ENCODE measurements at regions not wholly inside any gene's neighbourhood (a gene's known extent, or its start where the extent isn't known, plus 50 kb on each side); places are given as distances from the start of the nearest gene placed in this dataset.

DNA sequence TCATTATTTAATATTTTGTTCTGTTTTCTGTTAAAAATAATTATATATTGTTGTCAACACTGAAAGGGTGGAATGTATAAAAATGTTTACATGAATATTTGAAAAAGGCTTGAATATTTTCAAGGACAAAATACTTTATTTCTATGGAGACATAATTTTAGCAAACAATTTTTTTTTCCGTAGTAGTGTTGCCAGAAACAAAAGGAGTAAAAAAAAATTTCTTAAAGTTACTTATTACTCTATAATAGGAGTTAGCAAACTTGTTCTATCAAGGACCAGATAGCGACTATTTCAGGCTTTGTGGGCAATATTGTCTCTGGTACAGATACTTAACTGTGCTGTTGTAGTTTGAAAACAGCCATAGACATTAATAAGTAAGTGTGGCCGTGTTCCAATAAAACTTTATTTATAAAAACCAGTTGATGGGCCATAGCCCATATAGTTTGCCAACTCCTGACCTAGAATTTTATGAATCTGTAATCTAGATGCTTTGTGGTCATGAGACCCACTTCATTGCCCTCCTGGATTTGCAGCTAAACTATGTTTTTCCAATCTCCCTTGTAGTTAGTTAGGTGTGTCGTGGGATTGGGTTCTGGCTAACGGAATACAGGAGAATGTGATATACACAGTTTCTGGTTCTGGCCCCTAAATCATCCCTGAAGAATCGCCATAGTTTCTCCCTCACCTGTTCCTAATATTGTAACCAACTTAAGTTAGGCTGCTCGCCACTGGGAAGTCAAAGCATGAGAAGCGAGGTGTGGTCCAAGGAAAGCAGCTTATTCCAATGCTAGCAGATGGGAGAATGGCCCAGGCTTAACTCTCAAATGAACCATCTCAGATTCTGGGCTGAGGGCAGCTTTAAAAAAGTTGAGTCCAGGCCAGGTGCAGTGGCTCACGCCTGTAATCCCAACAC lies 153.6 kb downstream of the ABCA8 start:
- TF ChIP-seq RAD21 (IDR thresholded peaks at IDR 0.05; ENCODE audit: low read depth) (no peak), YY1 (IDR thresholded peaks at IDR 0.05; ENCODE audit: low read depth) (no peak), CEBPB (IDR thresholded peaks at IDR 0.05) (no peak), NFIC (IDR thresholded peaks at IDR 0.05) (no peak), EP300 (IDR thresholded peaks at IDR 0.05; ENCODE audit: borderline replicate concordance) (no peak), ZBTB7A (IDR thresholded peaks at IDR 0.05; ENCODE audit: low read depth) (no peak), EGR1 (IDR thresholded peaks at IDR 0.05) (no peak), TAF1 (IDR thresholded peaks at IDR 0.05; ENCODE audit: low read depth) (no peak), TEAD4 (IDR thresholded peaks at IDR 0.05) (no peak), FOXM1 (IDR thresholded peaks at IDR 0.05; ENCODE audit: borderline replicate concordance, low read depth) (no peak), CREB1 (IDR thresholded peaks at IDR 0.05; ENCODE audit: low read depth) (no peak)
- TF ChIP-seq, protein P1, sequence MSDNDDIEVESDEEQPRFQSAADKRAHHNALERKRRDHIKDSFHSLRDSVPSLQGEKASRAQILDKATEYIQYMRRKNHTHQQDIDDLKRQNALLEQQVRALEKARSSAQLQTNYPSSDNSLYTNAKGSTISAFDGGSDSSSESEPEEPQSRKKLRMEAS (IDR thresholded peaks at IDR 0.05), result no peak
- TF ChIP-seq, protein P2, sequence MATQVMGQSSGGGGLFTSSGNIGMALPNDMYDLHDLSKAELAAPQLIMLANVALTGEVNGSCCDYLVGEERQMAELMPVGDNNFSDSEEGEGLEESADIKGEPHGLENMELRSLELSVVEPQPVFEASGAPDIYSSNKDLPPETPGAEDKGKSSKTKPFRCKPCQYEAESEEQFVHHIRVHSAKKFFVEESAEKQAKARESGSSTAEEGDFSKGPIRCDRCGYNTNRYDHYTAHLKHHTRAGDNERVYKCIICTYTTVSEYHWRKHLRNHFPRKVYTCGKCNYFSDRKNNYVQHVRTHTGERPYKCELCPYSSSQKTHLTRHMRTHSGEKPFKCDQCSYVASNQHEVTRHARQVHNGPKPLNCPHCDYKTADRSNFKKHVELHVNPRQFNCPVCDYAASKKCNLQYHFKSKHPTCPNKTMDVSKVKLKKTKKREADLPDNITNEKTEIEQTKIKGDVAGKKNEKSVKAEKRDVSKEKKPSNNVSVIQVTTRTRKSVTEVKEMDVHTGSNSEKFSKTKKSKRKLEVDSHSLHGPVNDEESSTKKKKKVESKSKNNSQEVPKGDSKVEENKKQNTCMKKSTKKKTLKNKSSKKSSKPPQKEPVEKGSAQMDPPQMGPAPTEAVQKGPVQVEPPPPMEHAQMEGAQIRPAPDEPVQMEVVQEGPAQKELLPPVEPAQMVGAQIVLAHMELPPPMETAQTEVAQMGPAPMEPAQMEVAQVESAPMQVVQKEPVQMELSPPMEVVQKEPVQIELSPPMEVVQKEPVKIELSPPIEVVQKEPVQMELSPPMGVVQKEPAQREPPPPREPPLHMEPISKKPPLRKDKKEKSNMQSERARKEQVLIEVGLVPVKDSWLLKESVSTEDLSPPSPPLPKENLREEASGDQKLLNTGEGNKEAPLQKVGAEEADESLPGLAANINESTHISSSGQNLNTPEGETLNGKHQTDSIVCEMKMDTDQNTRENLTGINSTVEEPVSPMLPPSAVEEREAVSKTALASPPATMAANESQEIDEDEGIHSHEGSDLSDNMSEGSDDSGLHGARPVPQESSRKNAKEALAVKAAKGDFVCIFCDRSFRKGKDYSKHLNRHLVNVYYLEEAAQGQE (IDR thresholded peaks at IDR 0.05; ENCODE audit: low read depth), result no peak

Measured in Ishikawa (cell line).